ENCODE measurements at regions not wholly inside any gene's neighbourhood (a gene's known extent, or its start where the extent isn't known, plus 50 kb on each side); places are given as distances from the start of the nearest gene placed in this dataset.
"Not testable (repeated sequence)": the region's sequence is repeated elsewhere in the genome, so short reads cannot be mapped to it uniquely, and the experiment has no call there.

DNA sequence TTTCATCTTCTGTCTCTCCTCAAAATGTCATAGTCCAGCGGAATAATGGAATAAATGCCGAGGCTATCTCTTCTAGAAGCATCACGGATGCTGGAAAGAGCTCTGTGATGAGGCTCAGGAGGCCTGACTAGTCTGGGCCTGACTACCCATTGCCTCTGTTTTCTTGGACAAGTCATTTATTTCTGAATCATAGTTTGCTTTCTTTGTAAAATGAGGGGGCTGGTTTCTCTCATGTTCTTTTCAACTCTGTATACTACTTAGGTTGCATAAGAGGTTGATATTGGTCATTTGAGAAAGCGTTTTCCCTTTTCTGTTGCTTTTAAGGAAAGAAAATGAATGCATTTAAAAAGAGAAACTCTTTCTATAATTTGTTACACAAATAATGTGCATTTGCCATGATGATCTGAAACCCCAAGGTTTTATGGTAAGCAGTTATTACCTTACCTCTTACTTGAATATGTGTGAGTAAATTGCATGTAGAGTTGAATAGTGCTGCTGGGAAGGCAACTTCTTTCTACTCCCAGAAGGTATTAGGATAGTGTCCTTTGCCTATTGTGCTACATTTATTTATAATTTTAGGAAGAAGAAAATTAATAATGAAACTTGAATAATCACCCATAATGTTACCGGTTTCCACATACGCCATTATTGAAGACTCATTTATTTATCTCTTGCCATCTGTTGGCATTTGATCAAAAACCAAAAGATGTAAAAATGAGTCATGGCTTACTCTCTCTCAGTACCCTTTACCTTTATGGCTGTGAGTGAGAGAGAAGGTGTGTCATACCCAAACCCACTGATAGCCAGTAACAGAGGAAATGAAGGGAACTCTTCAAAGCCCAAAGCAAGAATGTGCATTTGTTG, 179.1 kb downstream of the FASLG start:
- DNase-seq (ENCODE audit: low read depth in 2 of 2), result peak in 1 of 2 donors; percentile 22

DNA sequence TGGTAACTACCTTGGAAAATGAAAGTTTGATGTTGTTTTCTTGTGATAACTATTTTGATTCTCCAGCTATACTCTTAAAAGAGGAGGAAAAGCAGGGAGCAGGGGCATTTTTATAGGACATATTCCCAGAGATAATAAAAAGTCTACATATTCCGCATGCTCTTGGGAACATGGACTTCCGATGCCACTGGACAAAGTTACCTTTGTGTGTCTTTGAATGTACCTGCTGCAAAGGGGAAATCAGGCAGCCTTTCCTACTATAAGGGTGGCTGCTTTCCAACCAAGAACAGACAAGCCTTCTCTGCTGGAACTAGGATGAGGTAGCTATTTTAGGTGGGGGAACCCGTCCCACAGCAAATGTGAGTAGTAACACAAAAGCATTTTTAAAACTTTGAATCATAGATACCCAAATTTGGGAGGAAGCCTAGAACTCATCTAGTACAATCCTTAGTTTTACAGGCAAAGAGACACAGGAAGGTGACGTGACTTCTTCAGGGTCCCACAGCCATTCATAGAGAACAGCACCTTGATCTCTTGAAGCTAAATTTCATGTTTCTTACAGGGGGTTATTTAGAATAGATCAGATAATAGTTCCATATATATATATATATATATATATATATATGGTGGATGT, 179.9 kb downstream of the FASLG start:
- DNase-seq (ENCODE audit: low read depth in 2 of 2), result no peak

DNA sequence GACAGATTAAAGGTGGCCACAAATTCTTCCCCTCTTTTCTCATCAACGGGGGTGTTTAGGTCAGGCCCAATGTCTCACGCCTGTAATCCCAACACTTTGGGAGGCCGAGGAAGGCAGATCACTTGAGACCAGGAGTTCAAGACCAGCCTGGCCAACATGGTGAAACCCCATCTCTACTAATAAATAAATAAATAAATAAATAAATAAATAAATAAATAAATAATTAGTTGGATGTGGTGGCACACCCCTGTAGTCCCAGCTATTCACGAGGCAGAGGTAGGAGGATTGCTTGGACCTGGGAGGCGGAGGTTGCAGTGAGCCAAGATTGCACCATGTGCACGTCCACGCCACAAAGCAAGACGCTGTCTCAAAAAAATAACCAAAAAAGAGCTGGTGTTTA, 180.7 kb downstream of the FASLG start:
- DNase-seq (ENCODE audit: low read depth in 2 of 2), result not testable (repeated sequence)

DNA sequence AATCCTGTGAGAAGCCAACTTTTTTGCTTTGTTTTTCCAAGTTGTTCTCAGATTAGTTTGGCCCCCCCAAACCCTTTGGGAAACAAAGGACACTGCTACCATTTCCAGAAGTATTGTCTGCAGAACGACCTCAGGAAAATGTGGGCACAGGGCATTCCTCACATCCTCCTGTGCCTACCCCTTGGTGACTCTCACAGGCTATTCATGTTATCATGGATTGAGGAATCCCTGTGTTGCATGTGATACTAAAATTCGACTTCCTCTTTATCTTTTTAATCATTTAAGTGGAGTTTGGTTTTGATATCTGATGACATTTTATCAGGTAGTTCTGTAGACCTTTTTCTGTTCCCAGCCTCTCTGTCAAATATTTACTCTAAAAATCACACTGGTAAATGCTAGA, 184.5 kb downstream of the FASLG start:
- no peak for DNase-seq (ENCODE audit: low read depth in 2 of 2)

DNA sequence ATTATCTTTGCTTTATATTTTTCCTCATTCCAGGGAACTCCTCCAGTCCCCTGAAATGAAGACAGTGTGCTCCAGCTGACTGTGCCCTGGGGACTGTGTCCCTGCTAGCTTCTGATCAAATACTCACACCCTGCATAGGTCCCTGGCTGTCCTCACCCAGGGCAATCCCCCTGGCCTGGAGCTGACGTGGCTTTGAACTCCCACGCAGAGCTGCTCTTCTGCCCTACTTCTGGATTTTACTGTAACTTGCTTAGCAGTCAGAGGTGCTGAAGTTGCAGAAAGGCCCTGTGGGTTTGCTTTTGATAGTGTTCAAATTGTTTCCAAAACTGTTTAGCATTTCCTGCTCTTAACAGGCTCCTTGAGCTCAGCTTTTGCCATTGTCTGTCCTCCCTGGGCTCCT, 186.5 kb downstream of the FASLG start:
- peak; percentile 26 to 31 for DNase-seq (ENCODE audit: low read depth in 2 of 2)

DNA sequence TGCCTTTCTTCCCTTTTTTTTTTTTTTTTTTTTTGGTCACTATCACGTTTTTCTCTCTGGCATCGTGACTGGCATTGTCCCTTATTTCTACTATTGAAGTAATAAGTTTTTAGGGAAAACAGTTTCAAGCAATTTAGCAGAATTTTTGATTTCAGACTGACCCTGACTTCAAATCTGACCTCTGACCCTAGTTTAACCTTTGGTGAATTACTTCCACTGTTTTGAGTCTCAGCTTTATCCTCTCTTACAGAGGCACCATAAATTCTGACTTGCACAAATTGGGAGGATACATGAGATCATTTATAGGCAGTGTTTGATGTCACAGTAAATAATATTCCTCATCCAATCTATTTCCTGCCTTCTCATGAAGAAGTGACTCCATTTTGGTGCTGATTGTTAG, 187.0 kb downstream of the FASLG start:
- no peak for DNase-seq (ENCODE audit: low read depth in 2 of 2)

DNA sequence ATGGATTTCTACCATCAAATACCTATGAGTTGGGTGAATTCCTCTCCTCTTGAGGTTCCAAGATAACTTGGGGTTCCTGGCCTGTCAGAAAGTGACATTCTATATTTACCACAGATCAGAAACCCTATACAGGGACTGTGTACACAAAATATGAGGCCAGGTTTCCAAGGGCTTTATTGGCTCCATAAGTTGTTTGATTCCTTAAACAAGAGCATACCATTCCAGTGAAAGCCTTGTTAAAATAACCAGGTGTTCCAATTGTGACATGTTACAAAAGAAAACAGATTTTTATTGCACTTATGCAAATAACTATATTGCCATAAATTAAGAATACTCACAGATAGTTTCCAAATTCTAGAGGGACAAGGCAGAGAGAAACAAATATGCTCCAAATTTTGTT, 188.9 kb downstream of the FASLG start:
- not testable (repeated sequence) for DNase-seq (ENCODE audit: low read depth in 2 of 2)

DNA sequence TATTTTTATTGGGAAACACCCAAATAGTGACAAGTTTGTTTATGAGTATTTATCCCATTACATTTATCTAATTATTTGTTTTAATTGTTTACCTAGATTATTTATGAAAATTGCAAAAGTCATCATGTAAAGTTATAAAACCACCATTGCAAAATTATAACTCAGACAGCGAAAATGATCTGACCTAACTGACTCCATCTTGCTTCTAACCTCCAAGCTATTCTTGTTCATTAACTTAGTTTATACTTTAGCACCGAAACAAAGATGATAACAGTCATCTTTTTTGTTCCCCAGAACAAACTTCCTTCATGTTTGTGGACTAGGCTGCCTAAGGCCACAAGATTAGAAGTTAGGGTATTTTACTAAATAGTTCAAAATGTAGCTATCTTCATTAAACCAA, 190.8 kb downstream of the FASLG start:
- DNase-seq (ENCODE audit: low read depth in 2 of 2), result no peak

DNA sequence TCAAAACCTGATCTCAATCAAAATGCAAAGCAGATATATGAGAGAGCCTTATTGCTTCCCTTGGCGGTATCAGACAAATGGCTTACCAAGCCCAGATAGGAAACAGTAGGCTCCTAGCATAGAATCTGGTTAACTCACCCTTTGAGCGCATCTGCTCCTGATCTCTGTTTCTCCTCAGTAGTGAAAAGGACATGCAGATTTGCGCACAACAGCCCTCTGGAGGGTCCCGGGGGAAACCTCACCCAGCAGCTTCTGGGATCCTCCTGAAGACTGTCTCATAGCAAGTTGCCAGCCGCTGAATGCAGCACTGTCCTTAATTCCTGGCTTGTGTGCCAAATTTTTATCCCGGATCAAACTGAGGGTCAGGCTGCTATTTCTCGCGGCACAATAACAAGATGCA, 192.2 kb downstream of the FASLG start:
- DNase-seq (ENCODE audit: low read depth in 2 of 2), result no peak

DNA sequence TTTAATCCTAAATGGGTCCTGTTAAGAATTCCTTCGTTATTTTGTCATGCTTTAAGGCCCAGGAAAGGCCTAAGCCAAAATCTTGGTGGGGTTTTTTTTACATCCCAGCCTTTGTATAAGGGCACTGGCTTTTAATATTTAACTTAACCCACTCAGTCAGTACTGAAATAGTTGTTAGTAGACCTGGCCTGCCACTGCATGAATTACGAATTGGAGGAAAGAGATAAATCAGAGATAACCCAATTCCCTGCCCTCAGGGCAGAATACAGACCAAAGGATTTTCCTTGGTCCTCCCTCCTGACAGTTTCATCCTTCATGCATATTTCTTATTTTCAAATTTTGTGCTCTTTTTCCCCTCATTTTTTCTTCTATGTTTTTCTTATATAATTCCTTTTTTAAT, 193.0 kb downstream of the FASLG start:
- no peak for DNase-seq (ENCODE audit: low read depth in 2 of 2)

DNA sequence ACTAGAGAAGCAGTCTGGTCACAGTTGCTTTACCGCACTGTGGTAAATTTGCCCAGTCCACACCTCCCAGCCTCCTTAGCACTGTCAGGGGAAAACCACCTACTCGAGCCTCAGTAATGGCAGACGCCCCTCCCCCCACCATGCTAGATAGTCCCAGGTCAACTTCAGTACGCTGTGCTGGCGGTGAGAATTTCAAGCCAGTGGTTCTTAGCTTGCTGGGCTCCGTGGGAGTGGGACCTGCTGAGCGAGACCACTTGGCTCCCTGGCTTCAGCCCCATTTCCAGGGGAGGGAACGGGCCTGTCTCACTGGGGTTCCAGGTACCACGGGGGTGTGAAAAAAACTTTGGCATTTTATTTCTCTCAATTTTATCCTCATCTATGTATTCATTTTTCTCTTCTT, 194.8 kb downstream of the TNFSF18 start:
- DNase-seq (ENCODE audit: low read depth in 2 of 2), result not testable (repeated sequence)

DNA sequence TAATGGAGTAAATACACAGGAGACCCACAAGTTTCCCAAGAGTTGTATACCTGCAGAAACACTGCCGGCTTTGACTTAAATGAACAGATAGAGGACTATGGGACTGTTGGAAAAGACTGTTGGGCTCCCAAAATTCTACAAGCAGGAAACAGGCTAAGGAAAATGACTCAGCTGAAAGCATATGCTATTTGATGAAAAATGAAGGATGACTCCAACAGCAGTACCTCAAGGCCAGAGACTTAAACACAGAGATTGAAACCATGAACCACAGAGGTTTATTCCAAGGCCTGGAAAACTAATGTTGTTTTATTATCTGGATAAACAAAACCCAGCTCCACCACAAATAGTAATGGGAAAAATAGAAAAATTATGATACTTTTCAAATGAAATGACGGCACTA, 187.7 kb downstream of the TNFSF18 start:
- DNase-seq (ENCODE audit: low read depth in 2 of 2), result no peak

DNA sequence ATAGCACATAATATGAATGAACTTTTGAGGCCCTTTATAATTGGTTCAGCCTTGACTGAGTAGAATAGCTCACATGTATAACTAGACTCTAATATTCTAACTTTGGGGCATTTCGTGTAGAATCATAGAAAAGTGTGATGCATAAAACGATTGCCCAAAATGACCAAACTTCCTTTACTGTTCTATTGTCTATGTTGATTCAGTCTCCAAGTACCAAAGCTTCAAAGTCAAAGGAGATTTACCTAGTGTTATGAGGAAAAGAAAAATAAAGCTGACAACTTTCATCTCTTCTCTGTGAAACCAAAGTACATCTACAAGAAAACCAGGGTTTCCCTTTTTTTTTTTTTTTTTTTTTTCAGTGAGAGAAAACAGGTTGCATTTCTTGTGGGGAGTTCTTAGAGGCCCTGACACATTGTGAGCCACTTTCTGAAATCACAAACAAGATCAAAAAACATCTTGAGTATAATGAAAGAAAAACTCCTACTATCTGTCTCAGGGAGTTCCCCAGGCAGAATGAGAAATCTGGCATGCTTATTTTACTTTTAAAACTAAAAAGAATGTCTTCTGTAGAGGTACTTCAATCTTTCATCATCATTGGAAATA, 183.4 kb downstream of the TNFSF18 start:
- DNase-seq (ENCODE audit: low read depth in 2 of 2), result no peak

DNA sequence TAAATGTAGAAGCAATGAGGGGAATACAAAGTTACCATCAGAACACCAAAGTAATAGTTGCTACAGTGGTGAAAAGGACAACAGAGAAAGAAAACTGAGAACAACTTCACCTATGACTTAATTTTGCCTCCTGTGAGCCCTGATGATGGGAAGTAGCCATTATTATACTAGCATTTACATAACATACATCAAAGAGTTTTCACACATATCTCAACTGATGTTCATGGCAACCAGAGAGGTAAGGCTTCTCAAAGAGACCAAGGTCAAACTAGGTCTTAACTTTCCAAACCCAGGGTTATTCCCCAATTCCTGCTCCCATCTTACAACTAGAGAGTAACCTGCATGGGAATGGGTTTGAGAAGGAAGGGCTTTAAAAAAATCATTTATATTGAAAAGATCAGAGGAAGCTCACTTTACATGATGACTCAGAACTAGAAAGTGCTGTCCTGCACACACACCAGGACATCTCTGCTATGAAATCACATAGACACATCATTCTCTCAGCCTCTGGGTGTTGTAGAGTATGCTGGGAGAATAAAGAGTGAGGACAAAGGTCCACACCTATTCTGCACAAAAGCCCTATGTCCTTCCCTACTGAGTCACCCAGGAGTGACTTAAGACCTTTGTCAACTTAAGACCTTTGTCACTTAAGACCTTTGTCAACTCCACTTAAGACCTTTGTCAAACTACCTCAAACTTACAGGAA, 179.7 kb downstream of the TNFSF18 start:
- no peak for DNase-seq (ENCODE audit: low read depth in 2 of 2)

DNA sequence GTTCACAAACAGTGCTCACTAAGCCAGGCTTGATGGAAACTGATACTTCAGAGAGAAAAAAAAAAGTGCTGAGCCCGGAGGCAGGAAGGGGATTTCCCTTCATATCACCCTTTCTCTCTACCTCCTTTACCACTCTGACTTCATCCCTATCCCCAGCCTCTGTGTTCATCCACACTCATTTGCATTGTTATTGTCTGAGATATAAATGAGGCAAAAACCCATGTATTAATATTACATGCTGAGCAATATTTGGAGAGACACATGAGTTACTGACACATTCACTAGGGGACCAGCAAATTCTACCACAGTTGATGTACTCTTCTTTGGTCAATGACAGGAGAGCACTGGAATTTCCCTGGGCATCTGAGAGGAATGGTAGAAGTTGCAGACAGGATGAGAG, 175.8 kb downstream of the TNFSF18 start:
- no peak for DNase-seq (ENCODE audit: low read depth in 2 of 2)

DNA sequence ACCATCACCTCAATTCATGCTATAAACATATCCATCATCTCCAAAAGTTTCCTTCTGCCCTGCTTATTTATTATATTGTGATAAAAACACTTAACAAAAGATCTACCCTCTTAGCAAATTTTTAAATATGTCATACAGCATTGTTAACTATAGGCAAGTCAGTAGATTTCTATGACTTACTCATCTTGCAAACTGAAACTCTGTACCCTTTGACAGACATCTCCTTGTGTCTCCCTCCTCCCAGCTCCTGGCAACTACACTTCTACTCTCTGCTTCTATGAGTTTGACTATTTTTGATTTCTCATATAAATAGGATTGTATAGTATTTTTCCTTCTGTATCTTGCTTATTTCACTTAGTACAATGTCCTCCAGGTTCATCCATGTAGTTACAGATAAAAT, 174.8 kb downstream of the TNFSF18 start:
- no peak for DNase-seq (ENCODE audit: low read depth in 2 of 2)

DNA sequence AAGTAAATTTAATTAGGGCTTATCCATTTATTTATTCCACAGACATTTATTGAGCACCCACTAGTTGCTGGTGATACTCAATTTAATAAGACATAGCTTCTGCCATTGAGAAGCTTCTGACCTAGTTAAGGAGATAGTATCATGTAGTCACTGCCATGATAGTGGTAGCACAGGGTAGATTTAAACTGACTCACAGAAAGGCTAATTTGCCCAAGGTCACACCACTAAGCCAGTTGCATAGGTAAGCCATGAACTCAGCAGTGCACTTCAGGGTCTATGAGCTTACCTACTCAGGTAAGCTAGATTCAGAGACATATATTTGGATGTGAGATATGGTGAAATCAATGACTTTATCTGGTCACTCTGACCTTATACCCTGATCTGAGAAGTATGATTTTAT, 168.4 kb downstream of the TNFSF18 start:
- no peak for DNase-seq (ENCODE audit: low read depth in 2 of 2)

DNA sequence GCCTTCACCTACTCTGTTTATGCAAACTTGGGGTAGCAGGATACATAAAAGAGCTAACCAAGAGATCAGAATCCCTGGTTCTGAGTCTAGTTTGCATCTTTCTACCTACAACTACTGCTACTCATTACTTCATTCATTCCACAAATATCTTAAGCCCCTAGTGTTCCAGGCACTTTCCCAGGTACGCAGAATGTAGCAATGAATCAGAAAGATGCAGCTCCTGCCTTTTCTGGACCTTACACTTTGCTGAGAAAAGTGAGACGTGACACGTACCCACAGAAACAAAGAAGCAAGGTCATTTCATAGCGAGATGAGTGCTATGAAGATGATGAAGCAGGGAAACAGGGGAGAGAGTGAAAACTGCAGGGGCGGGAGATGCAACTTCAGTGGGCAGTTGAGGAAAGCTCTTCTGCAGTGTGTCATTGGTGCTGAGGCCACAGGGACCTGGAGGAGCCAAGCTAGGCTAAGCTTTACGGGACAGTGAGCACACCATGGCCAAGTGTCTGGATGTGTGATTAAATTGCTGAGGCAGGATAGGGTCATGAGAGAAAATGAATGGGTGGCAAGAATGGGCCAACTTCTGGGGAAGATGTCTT, 167.9 kb downstream of the TNFSF18 start:
- no peak for DNase-seq (ENCODE audit: low read depth in 2 of 2)

DNA sequence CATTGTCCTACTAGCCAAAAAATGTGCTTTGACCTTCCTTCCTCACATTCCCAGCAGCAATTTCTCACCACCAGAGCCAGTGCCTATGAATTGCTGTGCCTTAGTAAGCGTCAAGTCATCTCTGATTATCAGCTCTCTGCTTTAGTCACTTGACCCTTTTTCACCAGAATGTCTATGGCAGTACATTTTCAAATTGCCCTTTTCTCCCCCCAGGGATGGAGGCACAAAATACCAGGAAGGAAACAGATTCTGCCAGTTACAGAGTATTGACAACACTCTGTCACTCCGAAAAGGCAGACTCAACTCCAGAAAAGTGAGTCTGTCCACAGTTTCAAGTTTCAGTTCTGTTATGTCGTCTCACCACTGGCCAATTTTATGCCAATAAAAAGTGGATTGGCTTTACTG, 167.4 kb downstream of the TNFSF18 start:
- no peak for DNase-seq (ENCODE audit: low read depth in 2 of 2)

DNA sequence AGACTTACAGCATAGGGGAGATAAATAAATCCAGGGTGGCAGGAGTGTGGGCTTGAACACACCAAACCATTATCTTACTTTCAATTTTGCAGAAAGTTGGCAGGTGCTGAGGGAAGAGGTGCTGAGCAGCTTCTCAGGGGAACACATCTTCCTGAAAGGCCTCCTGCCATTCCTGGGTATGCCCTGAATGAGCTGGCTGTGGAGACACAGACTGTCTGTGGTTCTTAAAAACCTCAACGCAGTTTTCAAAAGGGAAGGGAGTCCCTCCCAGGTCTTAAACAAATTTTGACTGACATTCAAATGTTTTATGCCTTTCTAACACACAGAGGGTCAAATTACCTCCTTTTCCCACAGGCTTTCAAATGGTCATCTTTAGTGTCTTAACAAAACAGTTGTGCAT, 166.9 kb downstream of the TNFSF18 start:
- DNase-seq (ENCODE audit: low read depth in 2 of 2), result no peak

DNA sequence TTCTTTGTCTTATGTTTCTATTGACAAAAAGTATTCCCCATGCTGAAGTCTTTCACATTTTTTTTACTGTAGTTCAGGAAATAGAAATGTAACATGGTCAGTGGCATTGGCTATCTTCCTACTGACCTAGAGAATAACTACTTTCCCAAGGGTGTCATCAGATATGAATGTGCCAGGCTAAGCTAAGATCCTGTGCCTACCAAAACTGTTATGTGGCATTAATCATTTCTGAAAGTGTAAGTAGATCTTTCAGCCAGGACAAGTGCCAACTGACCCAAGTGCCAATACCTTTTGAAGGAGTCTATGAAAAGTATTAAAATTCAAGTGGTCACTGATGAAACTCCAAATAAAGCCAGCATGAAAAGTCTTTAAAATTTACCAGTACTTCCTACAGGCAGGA, 165.3 kb downstream of the TNFSF18 start:
- DNase-seq (ENCODE audit: low read depth in 2 of 2), result no peak

DNA sequence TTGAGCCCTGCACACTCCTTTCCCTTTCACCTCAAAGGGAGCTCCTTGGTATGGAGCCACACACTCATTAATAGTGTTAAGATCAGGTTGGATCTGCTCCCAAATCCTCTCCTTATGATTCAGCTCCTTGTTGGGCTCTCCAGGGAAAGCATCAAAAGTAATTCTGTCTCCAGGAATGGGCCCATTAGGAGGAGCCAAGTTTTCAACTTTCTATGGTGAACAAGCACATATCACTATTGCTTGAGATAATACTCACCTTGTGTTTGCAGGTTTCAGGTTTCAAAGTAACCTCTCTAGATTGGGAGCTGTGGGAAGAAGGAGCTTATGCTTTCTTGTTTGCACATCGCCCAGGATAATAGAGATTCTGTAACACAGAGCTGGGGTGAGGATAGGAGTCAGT, 164.8 kb downstream of the TNFSF18 start:
- no peak for DNase-seq (ENCODE audit: low read depth in 2 of 2)

All from stimulated activated CD4-positive, alpha-beta T cell treated with anti-CD3 and anti-CD28 coated beads, Interleukin-1b, Interleukin-23, amount 100 ng/mL, for 4 hours (primary cell).